ENCODE measurements at regions not wholly inside any gene's neighbourhood (a gene's known extent, or its start where the extent isn't known, plus 50 kb on each side); places are given as distances from the start of the nearest gene placed in this dataset.

DNA sequence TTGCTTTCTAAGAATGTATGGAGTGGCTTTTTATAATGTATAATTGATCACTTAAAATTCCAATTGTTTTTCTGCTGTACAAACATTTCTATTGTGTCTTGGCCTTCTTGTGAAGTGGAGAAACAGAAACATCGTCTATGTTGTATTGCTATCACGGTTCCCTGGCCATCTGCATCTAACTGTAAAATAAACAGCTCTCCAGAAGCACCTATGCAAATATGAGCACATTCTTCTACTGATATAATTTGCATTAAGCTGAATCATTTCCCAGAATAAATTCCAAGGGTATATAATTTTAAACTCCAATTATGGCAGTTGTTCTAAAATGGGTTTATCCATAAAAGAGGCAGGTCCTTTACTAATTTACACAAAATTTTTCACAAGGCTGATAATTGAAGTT, 261.6 kb upstream of the STS start:
- Histone ChIP-seq H3K9ac (ENCODE audit: low read length) (no peak overlapping the region), H4K20me1 (ENCODE audit: control insufficient read depth, insufficient read depth, low read length, poor library complexity, severe bottlenecking) (no peaks in the 10 kb centered on the region), H3K9me3 (ENCODE audit: control extremely low read depth in 1 of 3, control insufficient read depth in 2 of 3, insufficient read depth in 1 of 3, low read length in 2 of 3) (no peaks in the 10 kb centered on the region), H3K36me3 (replicated peaks in 1 of 2; ENCODE audit: control extremely low read depth in 1 of 2, control insufficient read depth in 1 of 2, extremely low read depth in 1 of 2, insufficient read depth in 2 of 2, low read length in 1 of 2) (no peaks in the 10 kb centered on the region), H3K4me1 (ENCODE audit: control insufficient read depth in 2 of 2, insufficient read depth in 2 of 2, low read length in 2 of 2) (no peaks in the 10 kb centered on the region), H2AFZ (ENCODE audit: insufficient read depth, low read depth, low read length, poor library complexity, severe bottlenecking) (no peak overlapping the region), H3K4me3 (ENCODE audit: control extremely low read depth in 1 of 5, extremely low read depth in 1 of 5, insufficient read depth in 1 of 5, low read depth in 2 of 5, low read length in 4 of 5) (no peak overlapping the region), H3K79me2 (ENCODE audit: control insufficient read depth, insufficient read depth, low read length) (no peaks in the 10 kb centered on the region), H3K27me3 (replicated peaks in 1 of 4; ENCODE audit: control extremely low read depth in 1 of 4, control insufficient read depth in 3 of 4, insufficient read depth in 4 of 4, low read length in 3 of 4) (no peaks in the 10 kb centered on the region), H3K27ac (ENCODE audit: low read length in 2 of 2) (no peak overlapping the region), H3K4me2 (replicated peaks; ENCODE audit: low read depth, low read length, poor library complexity, severe bottlenecking) (no peak overlapping the region)
- no peak for TF ChIP-seq EZH2 (IDR thresholded peaks at IDR 0.05; ENCODE audit: borderline replicate concordance, insufficient read depth, low read depth, low read length, poor library complexity, severe bottlenecking)
- TF ChIP-seq, protein P1, sequence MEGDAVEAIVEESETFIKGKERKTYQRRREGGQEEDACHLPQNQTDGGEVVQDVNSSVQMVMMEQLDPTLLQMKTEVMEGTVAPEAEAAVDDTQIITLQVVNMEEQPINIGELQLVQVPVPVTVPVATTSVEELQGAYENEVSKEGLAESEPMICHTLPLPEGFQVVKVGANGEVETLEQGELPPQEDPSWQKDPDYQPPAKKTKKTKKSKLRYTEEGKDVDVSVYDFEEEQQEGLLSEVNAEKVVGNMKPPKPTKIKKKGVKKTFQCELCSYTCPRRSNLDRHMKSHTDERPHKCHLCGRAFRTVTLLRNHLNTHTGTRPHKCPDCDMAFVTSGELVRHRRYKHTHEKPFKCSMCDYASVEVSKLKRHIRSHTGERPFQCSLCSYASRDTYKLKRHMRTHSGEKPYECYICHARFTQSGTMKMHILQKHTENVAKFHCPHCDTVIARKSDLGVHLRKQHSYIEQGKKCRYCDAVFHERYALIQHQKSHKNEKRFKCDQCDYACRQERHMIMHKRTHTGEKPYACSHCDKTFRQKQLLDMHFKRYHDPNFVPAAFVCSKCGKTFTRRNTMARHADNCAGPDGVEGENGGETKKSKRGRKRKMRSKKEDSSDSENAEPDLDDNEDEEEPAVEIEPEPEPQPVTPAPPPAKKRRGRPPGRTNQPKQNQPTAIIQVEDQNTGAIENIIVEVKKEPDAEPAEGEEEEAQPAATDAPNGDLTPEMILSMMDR (IDR thresholded peaks at IDR 0.05), result no peak
- no peak overlapping the region for H3K27ac Mint-ChIP-seq
- no peaks in the 10 kb centered on the region for H3K4me1 Mint-ChIP-seq
- intact Hi-C loops (cut with micrococcal nuclease), result no loop called here
- DNase-seq, result no peak
- ChIA-PET POLR2A (no interaction called here), CTCF (no interaction called here)
- no peaks in the 10 kb centered on the region for H3K9me3 Mint-ChIP-seq (ENCODE audit: insufficient read depth)
- no peak overlapping the region for H3K4me3 Mint-ChIP-seq
- no CpG with 5 or more reads among the region's 2 CpGs for WGBS (ENCODE audit: insufficient coverage)
- no peaks in the 10 kb centered on the region for H3K27me3 Mint-ChIP-seq
- ATAC-seq (ENCODE audit: low read depth), result no peak

DNA sequence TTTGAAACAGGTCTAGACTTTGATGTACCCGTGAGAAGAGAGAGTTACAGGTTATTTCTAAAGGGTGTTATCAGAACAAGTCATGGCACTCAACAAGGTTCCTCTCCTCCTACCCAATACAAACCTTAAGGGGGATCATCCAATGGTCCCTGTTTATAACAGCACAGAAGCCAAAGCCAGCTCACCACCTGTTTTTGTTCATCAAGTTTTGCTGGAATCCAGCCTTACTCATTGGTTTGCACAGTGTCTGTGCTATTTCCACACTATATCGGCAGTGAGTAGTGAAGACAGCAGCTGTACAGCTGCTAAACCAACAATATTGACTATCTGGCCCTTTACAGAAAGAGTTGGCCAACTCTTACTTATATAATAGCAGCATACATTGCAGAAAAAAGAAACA, 262.1 kb upstream of the STS start:
- H3K4me3 Mint-ChIP-seq, result no peak overlapping the region
- intact Hi-C loops (cut with micrococcal nuclease), result no loop called here

More for the DNA sequence above, 262.1 kb upstream of the STS start:
- H3K9ac ChIP-seq (ENCODE audit: low read length), result no peak overlapping the region
- no peak overlapping the region for H3K4me2 ChIP-seq (replicated peaks; ENCODE audit: low read depth, low read length, poor library complexity, severe bottlenecking)
- TF ChIP-seq, protein P1 (IDR thresholded peaks at IDR 0.05), result no peak
- TF ChIP-seq EZH2 (IDR thresholded peaks at IDR 0.05; ENCODE audit: borderline replicate concordance, insufficient read depth, low read depth, low read length, poor library complexity, severe bottlenecking), result no peak
- H3K27me3 Mint-ChIP-seq, result no peaks in the 10 kb centered on the region
- H4K20me1 ChIP-seq (ENCODE audit: control insufficient read depth, insufficient read depth, low read length, poor library complexity, severe bottlenecking), result no peaks in the 10 kb centered on the region
- H3K9me3 ChIP-seq (ENCODE audit: control extremely low read depth in 1 of 3, control insufficient read depth in 2 of 3, insufficient read depth in 1 of 3, low read length in 2 of 3), result no peaks in the 10 kb centered on the region
- no peaks in the 10 kb centered on the region for H3K27me3 ChIP-seq (replicated peaks in 1 of 4; ENCODE audit: control extremely low read depth in 1 of 4, control insufficient read depth in 3 of 4, insufficient read depth in 4 of 4, low read length in 3 of 4)
- CTCF ChIA-PET, result no interaction called here
- POLR2A ChIA-PET, result no interaction called here
- H3K4me1 Mint-ChIP-seq, result no peaks in the 10 kb centered on the region
- no peaks in the 10 kb centered on the region for H3K36me3 ChIP-seq (replicated peaks in 1 of 2; ENCODE audit: control extremely low read depth in 1 of 2, control insufficient read depth in 1 of 2, extremely low read depth in 1 of 2, insufficient read depth in 2 of 2, low read length in 1 of 2)
- no peaks in the 10 kb centered on the region for H3K79me2 ChIP-seq (ENCODE audit: control insufficient read depth, insufficient read depth, low read length)
- ATAC-seq (ENCODE audit: low read depth), result no peak
- H3K27ac Mint-ChIP-seq, result no peak overlapping the region
- no CpG with 5 or more reads among the region's 2 CpGs for WGBS (ENCODE audit: insufficient coverage)
- H3K9me3 Mint-ChIP-seq (ENCODE audit: insufficient read depth), result no peaks in the 10 kb centered on the region
- DNase-seq, result no peak
- H3K27ac ChIP-seq (ENCODE audit: low read length in 2 of 2), result no peak overlapping the region
- no peak overlapping the region for H2AFZ ChIP-seq (ENCODE audit: insufficient read depth, low read depth, low read length, poor library complexity, severe bottlenecking)
- H3K4me1 ChIP-seq (ENCODE audit: control insufficient read depth in 2 of 2, insufficient read depth in 2 of 2, low read length in 2 of 2), result no peaks in the 10 kb centered on the region
- H3K4me3 ChIP-seq (ENCODE audit: control extremely low read depth in 1 of 5, extremely low read depth in 1 of 5, insufficient read depth in 1 of 5, low read depth in 2 of 5, low read length in 4 of 5), result no peak overlapping the region

Measured in B cell (primary cell).